Gastroesophageal sphincter (tissue), 4 donors: ENCODE measurements at regions not wholly inside any gene's neighbourhood (a gene's known extent, or its start where the extent isn't known, plus 50 kb on each side); places are given as distances from the start of the nearest gene placed in this dataset.

Source experiments
- ATAC-seq: fragments of 150-250 bp; one replicate; pipeline ENCODE4 v1.9.1; 2016; ENCODE audit warnings: mild to moderate bottlenecking, moderate library complexity
- H3K27ac ChIP-seq, 4 donors: fragments of 200-600 bp; sonication (generic) in 3 of 4; 1 replicate in 3 of 4; 2 replicates in 1 of 4; pipeline ENCODE4 v1.5.1; 2016 to 2019
- H3K27me3 ChIP-seq: fragments of 200-600 bp; sonication (generic); one replicate; pipeline ENCODE4 v1.5.1; 2019
- H3K36me3 ChIP-seq, 2 donors: fragments of 200-600 bp; sonication (generic); one replicate each; pipeline ENCODE4 v1.5.1; 2019; ENCODE audit warnings: control low read depth in 1 of 2
- H3K4me1 ChIP-seq, 3 donors: fragments of 200-600 bp; sonication (generic); 1 replicate in 2 of 3; 2 replicates in 1 of 3; pipeline ENCODE4 v1.5.1; 2016 to 2019; ENCODE audit warnings: control low read depth in 2 of 3
- H3K4me3 ChIP-seq, 2 donors: fragments of 200-600 bp; sonication (generic); one replicate each; pipeline ENCODE4 v1.5.1; 2019; ENCODE audit warnings: mild to moderate bottlenecking in 1 of 2, moderate library complexity in 1 of 2
- H3K9me3 ChIP-seq, 3 donors: fragments of 200-600 bp; sonication (generic); one replicate each; pipeline ENCODE4 v1.5.1; 2017 to 2019; ENCODE audit warnings: control low read depth in 2 of 3
- EP300 ChIP-seq: sonication (generic); formaldehyde crosslinking; IDR thresholded peaks from one replicate; pipeline ENCODE4 v1.6.1; 2017; ENCODE audit warnings: antibody characterized with exemption, mild to moderate bottlenecking
- POLR2A ChIP-seq, 2 donors: fragments of 450-650 bp; IDR thresholded peaks; one replicate each; pipeline ENCODE4 v1.6.1; 2017; ENCODE audit warnings: antibody characterized with exemption in 2 of 2, mild to moderate bottlenecking in 2 of 2, moderate library complexity in 1 of 2
- POLR2AphosphoS5 ChIP-seq: sonication (generic); formaldehyde crosslinking; IDR thresholded peaks from one replicate; pipeline ENCODE4 v1.6.1; 2017; ENCODE audit warnings: antibody characterized with exemption
- WGBS, 2 donors: methylation state at CpG; one replicate each; pipeline ENCODE4 v1.1.5; 2018; ENCODE audit warnings: low coverage in 1 of 2; 5-methylcytosine and 5-hydroxymethylcytosine counted together
- TF ChIP-seq, protein P1 (sequence below), 4 experiments: fragments of 200-600 bp in 2 of 4; fragments of 450-650 bp in 2 of 4; sonication (generic) in 1 of 4; IDR thresholded peaks; one replicate each; pipeline ENCODE4 v1.5.1; 2017 to 2019; ENCODE audit warnings: antibody characterized with exemption in 4 of 4, mild to moderate bottlenecking in 2 of 4, moderate library complexity in 2 of 4

DNA sequence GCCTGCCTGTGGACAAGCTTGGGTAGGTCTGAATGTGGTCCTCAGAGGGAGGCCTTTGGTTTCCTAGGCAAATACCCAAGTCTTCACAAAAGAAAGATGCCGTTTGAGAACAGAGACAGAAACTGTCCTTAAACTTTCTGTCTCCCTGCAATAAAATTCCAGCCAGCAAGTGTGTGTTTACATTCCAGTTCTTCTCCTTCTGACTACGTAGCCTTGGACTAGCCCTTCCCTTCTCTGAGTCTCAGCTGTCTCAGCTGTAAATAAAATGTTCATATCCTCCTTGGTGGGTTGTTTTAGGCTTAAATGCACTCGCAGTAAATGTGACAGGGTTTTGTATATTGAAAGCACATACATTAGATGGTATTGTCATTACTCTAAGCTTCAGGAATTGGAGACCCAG is 561.2 kb upstream of the MKI67 start:
- Histone ChIP-seq H3K36me3 (no peaks in the 10 kb centered on the region), H3K4me1 (peaks cover 0 to 36% (median 0%) of the 10 kb centered on the region in 3 donors), H3K9me3 (no peaks in the 10 kb centered on the region), H3K27ac (no peak overlapping the region), H3K4me3 (no peak overlapping the region), H3K27me3 (peaks cover 9% of the 10 kb centered on the region)
- WGBS, 2 donors, result 20 to 29% methylated on average over 3 of the region's 3 CpGs
- TF ChIP-seq, protein P1, sequence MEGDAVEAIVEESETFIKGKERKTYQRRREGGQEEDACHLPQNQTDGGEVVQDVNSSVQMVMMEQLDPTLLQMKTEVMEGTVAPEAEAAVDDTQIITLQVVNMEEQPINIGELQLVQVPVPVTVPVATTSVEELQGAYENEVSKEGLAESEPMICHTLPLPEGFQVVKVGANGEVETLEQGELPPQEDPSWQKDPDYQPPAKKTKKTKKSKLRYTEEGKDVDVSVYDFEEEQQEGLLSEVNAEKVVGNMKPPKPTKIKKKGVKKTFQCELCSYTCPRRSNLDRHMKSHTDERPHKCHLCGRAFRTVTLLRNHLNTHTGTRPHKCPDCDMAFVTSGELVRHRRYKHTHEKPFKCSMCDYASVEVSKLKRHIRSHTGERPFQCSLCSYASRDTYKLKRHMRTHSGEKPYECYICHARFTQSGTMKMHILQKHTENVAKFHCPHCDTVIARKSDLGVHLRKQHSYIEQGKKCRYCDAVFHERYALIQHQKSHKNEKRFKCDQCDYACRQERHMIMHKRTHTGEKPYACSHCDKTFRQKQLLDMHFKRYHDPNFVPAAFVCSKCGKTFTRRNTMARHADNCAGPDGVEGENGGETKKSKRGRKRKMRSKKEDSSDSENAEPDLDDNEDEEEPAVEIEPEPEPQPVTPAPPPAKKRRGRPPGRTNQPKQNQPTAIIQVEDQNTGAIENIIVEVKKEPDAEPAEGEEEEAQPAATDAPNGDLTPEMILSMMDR (IDR thresholded peaks at IDR 0.05), result no peak
- TF ChIP-seq EP300 (no peak), POLR2A (IDR thresholded peaks at IDR 0.05) (no peak), POLR2AphosphoS5 (no peak)
- ATAC-seq, result no peak

DNA sequence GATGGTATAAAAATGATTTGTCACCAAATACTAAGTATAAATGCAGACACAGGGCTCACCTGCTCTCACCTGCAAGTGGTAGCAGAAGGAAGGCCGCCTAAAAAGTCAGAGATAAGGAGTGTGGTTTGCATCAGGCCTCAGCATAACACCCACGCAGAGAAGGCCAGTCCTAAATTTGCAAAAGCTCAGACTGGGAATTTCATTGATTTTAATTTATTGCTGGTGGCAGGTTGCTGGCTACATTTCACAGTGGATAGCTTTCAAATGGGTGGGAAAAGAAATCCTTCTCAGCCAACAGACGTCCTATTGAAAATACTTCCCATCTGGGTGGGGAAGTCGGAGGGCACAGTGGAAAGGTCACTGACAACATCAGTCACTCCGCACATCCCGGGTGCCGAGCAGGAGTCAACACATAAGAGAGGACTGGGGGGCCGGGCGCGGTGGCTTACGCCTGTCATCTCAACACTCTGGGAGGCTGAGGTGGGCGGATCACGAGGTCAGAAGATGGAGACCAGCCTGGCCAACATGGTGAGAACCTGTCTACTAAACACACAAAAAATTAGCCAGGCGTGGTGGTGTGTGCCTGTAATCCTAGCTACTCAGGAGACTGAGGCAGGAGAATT is 561.8 kb upstream of the MKI67 start:
- Histone ChIP-seq H3K27me3 (peaks cover 13% of the 10 kb centered on the region), H3K9me3 (no peaks in the 10 kb centered on the region), H3K4me3 (no peak overlapping the region), H3K36me3 (no peaks in the 10 kb centered on the region), H3K4me1 (peaks cover 0 to 30% (median 0%) of the 10 kb centered on the region in 3 donors), H3K27ac (no peak overlapping the region)
- no peak for ATAC-seq
- WGBS, 2 donors, result 75 to 81% methylated on average over 5 to 12 of the region's 14 CpGs
- TF ChIP-seq EP300 (no peak), POLR2AphosphoS5 (no peak), POLR2A (IDR thresholded peaks at IDR 0.05) (no peak)
- TF ChIP-seq, protein P1 (IDR thresholded peaks at IDR 0.05), result no peak

DNA sequence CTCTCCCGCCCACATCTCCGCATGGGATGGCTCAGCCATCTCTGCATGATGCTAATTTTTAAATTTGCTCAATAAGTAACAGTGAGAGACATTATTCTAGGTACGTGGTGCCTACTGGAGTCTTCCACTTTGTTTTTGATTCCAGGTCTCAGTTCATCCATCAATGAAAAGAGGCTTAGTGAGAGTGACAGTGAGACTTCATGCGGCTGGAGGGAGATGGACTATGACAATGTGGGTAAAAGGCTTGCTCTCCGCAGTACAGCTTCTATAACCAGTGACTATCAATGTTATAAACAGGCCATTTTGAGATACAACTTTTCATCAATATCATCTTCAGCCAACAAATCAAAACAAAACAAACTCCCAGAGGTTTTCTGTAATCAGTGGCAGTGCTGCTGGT is 563.4 kb upstream of the MKI67 start:
- no peak overlapping the region for H3K4me3 ChIP-seq

DNA sequence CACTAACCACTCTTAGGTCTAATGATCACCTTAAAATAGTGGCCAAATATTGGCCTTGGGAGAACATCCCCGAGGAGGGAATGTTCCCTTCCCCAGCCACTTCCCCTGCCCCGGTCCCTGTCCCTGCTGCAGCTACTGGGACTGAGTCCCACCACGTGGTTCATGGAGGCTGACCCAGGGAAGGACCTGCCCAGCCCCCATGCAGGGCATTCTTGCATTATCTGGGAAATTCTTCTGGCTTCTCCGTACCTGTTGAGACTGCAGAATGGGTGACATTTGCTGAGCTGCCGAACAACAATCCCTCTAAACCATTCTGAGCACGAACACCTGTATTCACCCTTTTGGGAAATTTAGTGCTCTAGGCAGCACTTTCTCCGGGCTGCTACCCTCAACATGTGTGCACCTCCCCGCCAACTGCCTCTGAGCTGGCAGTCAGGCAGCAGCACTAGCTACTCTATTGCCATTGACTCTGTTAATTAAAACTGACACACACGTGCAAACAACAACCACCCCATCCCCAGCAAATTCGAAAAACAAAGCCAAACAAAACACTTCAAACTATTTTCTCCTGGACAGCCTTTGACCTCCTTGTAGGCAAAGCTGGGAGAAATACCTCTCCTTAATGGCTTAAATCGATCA is 567.4 kb upstream of the MKI67 start:
- Histone ChIP-seq H3K27ac (no peak overlapping the region), H3K27me3 (peaks cover 20% of the 10 kb centered on the region), H3K4me1 (no peaks in the 10 kb centered on the region), H3K9me3 (no peaks in the 10 kb centered on the region), H3K36me3 (no peaks in the 10 kb centered on the region), H3K4me3 (no peak overlapping the region)
- 31 to 66% methylated on average over 2 to 11 of the region's 11 CpGs for WGBS, 2 donors
- TF ChIP-seq, protein P1 (IDR thresholded peaks at IDR 0.05), result no peak
- no peak for TF ChIP-seq POLR2A (IDR thresholded peaks at IDR 0.05)
- ATAC-seq, result no peak

More for the DNA sequence above, 563.4 kb upstream of the MKI67 start:
- H3K4me1 ChIP-seq, result peaks cover 0 to 16% (median 0%) of the 10 kb centered on the region in 3 donors
- H3K27me3 ChIP-seq, result peaks cover 20% of the 10 kb centered on the region
- TF ChIP-seq, protein P1 (IDR thresholded peaks at IDR 0.05), result no peak
- TF ChIP-seq EP300, result no peak
- TF ChIP-seq POLR2AphosphoS5, result no peak
- no peak for TF ChIP-seq POLR2A (IDR thresholded peaks at IDR 0.05)
- H3K36me3 ChIP-seq, result no peaks in the 10 kb centered on the region
- no peak overlapping the region for H3K27ac ChIP-seq
- ATAC-seq, result no peak
- WGBS, 2 donors, result 77 to 80% methylated on average over 3 to 5 of the region's 5 CpGs
- H3K9me3 ChIP-seq, result no peaks in the 10 kb centered on the region
